COR-L47 (cell line): ENCODE measurements at regions not wholly inside any gene's neighbourhood (a gene's known extent, or its start where the extent isn't known, plus 50 kb on each side); places are given as distances from the start of the nearest gene placed in this dataset.

ENCODE experiments used
- DNase-seq: peaks from one replicate; lab custom pipeline; 2025; lab: John Stamatoyannopoulos, UW

- DNase-seq: peak; percentile 10
These were observed 210.0 kb downstream of the FOXO1 start for GRCh38 chr13:40456397-40456953.

GRCh38 chr13:40456979-40457553, 209.4 kb downstream of the FOXO1 start:
- DNase-seq: no peak

GRCh38 chr13:40457929-40458719, 208.3 kb downstream of the FOXO1 start:
- no peak for DNase-seq

GRCh38 chr13:40458720-40458990, 207.8 kb downstream of the FOXO1 start:
- DNase-seq: no peak

GRCh38 chr13:40460116-40460515, 206.3 kb downstream of the FOXO1 start:
- no peak for DNase-seq

GRCh38 chr13:40464337-40465014, 202.0 kb downstream of the FOXO1 start:
- peak; percentile 4 for DNase-seq

GRCh38 chr13:40465015-40465390, 201.4 kb downstream of the FOXO1 start:
- DNase-seq: no peak

GRCh38 chr13:40466272-40466671, 200.2 kb downstream of the FOXO1 start:
- DNase-seq: no peak

DNA sequence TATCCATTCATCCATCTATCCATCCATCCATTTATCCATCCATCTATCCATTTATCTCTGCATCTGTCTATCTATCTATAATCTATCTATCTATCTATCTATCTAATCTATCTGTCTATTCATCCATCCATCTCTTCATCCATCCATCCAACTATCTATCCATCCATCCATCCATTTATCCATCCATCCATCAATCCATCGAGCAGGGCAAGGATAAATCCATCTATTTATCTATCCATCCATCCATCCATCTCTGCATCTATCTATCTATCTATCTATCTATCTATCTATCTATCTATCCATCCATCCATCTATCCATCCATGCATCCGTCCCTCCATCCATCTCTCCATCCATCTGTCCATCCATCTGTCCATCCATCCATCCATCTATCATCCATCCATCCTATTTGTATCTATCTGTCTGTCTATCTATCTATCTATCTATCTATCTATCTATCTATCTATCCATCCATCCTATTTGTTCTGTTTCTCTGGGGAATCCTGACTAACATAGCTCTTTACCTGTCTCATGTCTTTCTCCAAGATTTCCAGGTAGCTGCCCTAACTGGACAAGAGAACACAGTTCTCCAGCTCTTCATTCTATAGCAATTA, 198.1 kb downstream of the FOXO1 start:
- DNase-seq: no peak

DNA sequence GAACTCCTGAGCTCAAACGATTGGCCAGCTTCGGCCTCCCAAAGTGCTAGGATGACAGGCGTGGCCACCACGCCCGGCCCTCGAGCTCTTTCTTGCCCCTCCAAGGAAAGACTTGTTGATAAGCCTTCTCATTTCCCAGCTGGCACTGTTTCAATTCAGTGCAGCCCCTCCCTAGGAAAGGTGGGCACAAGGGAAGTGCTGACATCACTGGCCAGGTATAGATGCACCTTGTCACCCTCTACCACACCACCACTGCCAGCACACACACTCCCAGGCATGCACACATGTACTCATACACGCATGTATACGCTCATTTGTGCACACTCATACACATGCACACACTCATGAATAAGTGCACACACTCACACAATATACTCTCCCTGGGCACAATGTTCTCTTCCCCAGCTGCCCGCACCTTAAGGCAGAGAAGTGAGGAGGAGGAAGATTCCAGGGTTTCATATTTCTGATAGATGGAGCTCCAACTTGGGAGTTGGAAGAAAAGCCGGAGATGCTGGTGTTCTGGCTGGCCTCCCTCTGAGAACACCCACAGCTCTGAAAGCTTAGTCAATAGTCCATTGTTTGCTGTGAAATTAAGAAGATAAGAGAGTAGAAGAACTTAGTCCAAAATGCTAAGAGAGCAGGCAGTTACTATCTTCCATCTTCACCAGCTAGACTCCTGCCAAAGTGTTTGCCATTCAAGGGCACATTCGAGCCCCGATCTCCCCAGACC, 196.7 kb downstream of the FOXO1 start:
- no peak for DNase-seq

- DNase-seq: no peak
These were observed 195.8 kb downstream of the FOXO1 start for GRCh38 chr13:40470660-40471059.

- DNase-seq: no peak
These were observed 195.4 kb downstream of the FOXO1 start for GRCh38 chr13:40471076-40471475.

DNA sequence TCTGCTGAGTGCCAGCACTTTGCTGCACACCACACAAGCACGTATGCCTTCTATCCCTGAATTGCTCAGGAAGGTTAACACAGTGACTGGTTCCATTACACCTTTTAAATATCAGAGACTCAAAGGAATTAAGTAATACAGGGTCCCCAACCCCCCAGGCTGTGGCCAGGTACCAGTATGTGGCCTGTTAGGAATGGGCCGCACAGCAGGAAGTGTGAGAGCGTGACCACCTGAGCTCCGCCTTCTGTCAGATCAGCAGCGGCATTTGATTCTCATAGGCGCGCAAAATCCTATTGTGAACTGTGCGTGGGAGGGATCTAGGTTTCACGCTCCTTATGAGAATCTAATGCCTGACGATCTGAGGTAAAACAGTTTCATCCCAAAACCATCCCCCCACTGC, 194.5 kb downstream of the FOXO1 start:
- no peak for DNase-seq

DNA sequence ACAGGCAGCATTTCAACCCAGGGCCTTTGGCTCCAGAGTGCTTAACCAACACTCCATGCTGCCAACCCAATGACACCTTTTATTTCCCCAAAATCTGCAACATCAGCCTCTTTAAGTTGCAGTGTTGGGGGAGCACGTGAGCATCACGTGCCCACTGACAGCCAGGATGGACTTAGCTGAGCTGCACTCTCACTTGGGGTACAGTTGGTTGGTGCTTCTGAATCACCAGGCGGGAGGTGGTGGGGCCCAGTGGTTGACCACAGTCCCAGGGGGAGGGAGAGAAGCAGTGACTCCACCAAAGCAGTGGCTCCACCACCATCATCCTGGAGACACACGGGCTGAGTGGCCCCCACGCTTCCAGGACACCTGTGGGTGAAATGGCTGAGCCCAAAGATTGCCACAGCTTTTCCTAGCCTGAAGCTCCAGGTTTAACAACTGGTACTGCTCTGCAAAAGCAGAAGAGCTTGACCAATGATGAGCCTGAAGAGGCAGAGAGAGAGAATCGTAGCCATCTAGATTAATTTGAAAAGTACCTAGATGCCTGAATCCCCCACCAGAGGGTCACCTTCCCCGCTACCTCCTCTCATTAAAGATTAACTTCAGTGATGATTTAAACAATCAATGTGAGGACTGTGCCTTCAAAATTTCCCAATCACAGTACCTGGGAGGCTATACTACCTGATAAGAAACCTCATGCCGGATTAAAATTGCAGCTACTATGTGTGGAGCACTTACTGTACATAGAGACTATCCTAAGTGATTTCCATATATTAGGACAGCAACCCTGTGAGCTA, 193.8 kb downstream of the FOXO1 start:
- no peak for DNase-seq

- DNase-seq: no peak
These were observed 190.8 kb downstream of the FOXO1 start for GRCh38 chr13:40475617-40476016.

GRCh38 chr13:40476175-40476958, 190.1 kb downstream of the FOXO1 start:
- no peak for DNase-seq

- DNase-seq: no peak
These were observed 188.5 kb downstream of the FOXO1 start for GRCh38 chr13:40477623-40478608.

GRCh38 chr13:40478775-40479174, 187.7 kb downstream of the FOXO1 start:
- no peak for DNase-seq

GRCh38 chr13:40479196-40479845, 187.1 kb downstream of the FOXO1 start:
- DNase-seq: no peak
